Activated CD8-positive, alpha-beta T cell treated with anti-CD3 and anti-CD28 coated beads for 36 hours (primary cell): ENCODE measurements at regions not wholly inside any gene's neighbourhood (a gene's known extent, or its start where the extent isn't known, plus 50 kb on each side); places are given as distances from the start of the nearest gene placed in this dataset.

ENCODE experiments used
- ATAC-seq: fragments of 200-7000 bp; cut with Tn5 transposase; one replicate; pipeline ENCODE4 v1.10.0; 2021; ENCODE audit warnings: mild to moderate bottlenecking, moderate library complexity
- CTCF ChIA-PET: fragments of 350-600 bp; sonication (Branson Sonifier 250); formaldehyde crosslinking; loops from one replicate; lab custom pipeline; 2021; ENCODE audit warnings: antibody characterized with exemption; lab: Charles Lee
- POLR2A ChIA-PET: fragments of 350-600 bp; sonication (Branson Sonifier 250); formaldehyde crosslinking; loops from one replicate; lab custom pipeline; 2021; ENCODE audit warnings: antibody characterized with exemption; lab: Charles Lee
- DNase-seq: peaks from one replicate; pipeline ENCODE4 v3.0.0-alpha.2; 2020
- H3K27ac Mint-ChIP-seq: one replicate; pipeline ENCODE4 v1.8.0; 2021; ENCODE audit warnings: mild to moderate bottlenecking, mixed read lengths
- H3K27me3 Mint-ChIP-seq: one replicate; pipeline ENCODE4 v1.8.0; 2021; ENCODE audit warnings: mixed read lengths
- H3K36me3 Mint-ChIP-seq: one replicate; pipeline ENCODE4 v1.8.0; 2021; ENCODE audit warnings: low read depth, mixed read lengths
- H3K4me1 Mint-ChIP-seq: one replicate; pipeline ENCODE4 v1.8.0; 2021; ENCODE audit warnings: low read depth, mixed read lengths
- H3K4me3 Mint-ChIP-seq: one replicate; pipeline ENCODE4 v1.8.0; 2021; ENCODE audit warnings: mild to moderate bottlenecking, moderate library complexity, mixed read lengths
- H3K9me3 Mint-ChIP-seq: one replicate; pipeline ENCODE4 v1.8.0; 2021; ENCODE audit warnings: mixed read lengths
- intact Hi-C: fragments of 100-400 bp; cut with micrococcal nuclease; formaldehyde crosslinking; loops from one replicate; pipeline ENCODE4 v1.10.0; 2022
- TF ChIP-seq, protein P1 (sequence below): fragments of 200-600 bp; IDR thresholded peaks from one replicate; pipeline ENCODE4 v1.8.0; 2022; ENCODE audit warnings: antibody characterized with exemption, mild to moderate bottlenecking

DNA sequence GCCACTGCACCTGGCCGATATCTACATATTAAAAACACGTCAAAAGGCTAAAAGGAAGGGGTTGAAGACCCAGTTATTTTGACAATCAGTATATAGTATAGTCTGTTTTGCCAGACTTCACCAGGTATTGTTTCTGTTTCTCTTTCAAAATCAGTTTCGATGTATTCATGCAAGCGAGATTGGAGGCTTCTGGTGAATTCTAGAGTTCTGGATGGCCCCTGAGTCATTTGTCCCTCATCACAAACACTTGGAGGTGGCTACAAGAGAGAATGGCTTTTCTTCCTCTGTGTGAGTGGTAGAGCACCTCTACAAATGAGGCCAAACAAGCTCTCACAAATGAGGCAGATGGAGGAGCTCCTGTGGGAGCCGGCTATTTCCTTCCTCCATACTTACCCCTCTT, 68.6 kb upstream of the ADGRG2 start:
- intact Hi-C loops = no loop called here
- ChIA-PET CTCF (no interaction called here), POLR2A (no interaction called here)
- Mint-ChIP-seq H3K27ac (no peak overlapping the region), H3K9me3 (peaks cover 3% of the 10 kb centered on the region), H3K27me3 (peaks cover 2% of the 10 kb centered on the region), H3K4me3 (no peak overlapping the region), H3K4me1 (no peaks in the 10 kb centered on the region), H3K36me3 (no peaks in the 10 kb centered on the region)
- TF ChIP-seq, protein P1, sequence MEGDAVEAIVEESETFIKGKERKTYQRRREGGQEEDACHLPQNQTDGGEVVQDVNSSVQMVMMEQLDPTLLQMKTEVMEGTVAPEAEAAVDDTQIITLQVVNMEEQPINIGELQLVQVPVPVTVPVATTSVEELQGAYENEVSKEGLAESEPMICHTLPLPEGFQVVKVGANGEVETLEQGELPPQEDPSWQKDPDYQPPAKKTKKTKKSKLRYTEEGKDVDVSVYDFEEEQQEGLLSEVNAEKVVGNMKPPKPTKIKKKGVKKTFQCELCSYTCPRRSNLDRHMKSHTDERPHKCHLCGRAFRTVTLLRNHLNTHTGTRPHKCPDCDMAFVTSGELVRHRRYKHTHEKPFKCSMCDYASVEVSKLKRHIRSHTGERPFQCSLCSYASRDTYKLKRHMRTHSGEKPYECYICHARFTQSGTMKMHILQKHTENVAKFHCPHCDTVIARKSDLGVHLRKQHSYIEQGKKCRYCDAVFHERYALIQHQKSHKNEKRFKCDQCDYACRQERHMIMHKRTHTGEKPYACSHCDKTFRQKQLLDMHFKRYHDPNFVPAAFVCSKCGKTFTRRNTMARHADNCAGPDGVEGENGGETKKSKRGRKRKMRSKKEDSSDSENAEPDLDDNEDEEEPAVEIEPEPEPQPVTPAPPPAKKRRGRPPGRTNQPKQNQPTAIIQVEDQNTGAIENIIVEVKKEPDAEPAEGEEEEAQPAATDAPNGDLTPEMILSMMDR = no peak
- DNase-seq = no peak
- ATAC-seq = no peak

- CTCF ChIA-PET = no interaction called here
- no peak for DNase-seq
These were observed 71.3 kb upstream of the ADGRG2 start for GRCh38 chrX:19193565-19193964.

GRCh38 chrX:19194285-19195242, 72.3 kb upstream of the ADGRG2 start:
- ATAC-seq = peak; percentile 13
- no peaks in the 10 kb centered on the region for H3K4me1 Mint-ChIP-seq
- H3K27me3 Mint-ChIP-seq = peaks cover 2% of the 10 kb centered on the region
- TF ChIP-seq, protein P1 = no peak
- H3K9me3 Mint-ChIP-seq = peaks cover 3% of the 10 kb centered on the region
- H3K4me3 Mint-ChIP-seq = no peak overlapping the region
- ChIA-PET POLR2A (no interaction called here), CTCF (interaction anchor here (0.6 kb wide), 1 partner anchor 174 kb away, joined by 3 read pairs; no protein-coding TSS in a partner anchor)
- peak; percentile 5 for DNase-seq
- H3K36me3 Mint-ChIP-seq = no peaks in the 10 kb centered on the region
- intact Hi-C loops = no loop called here
- no peak overlapping the region for H3K27ac Mint-ChIP-seq

More at GRCh38 chrX:19193565-19193964, 71.3 kb upstream of the ADGRG2 start:
- H3K27me3 Mint-ChIP-seq = peaks cover 2% of the 10 kb centered on the region
- no peaks in the 10 kb centered on the region for H3K36me3 Mint-ChIP-seq
- no peak for ATAC-seq
- H3K9me3 Mint-ChIP-seq = peaks cover 3% of the 10 kb centered on the region
- intact Hi-C loops = no loop called here
- no peak overlapping the region for H3K4me3 Mint-ChIP-seq
- TF ChIP-seq, protein P1 = no peak
- no peaks in the 10 kb centered on the region for H3K4me1 Mint-ChIP-seq
- POLR2A ChIA-PET = no interaction called here
- no peak overlapping the region for H3K27ac Mint-ChIP-seq

DNA sequence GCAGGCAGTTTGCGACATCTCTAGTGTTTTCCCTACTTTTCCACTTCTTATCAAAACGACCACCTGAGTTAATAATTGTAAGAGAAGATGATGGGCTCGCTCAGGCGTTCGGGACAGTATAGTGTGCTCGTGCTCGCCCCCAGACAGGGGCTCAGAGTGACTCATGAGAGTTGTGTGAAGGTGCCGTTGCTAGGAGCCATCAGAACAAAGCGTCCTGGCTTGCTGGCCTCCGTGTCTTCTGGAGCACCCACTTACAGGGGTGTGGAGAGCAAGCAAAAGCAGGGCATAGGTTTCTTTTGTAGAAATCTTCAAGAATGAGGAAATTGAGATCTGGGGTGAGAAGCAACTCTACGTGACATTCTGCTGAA, 73.0 kb upstream of the ADGRG2 start:
- peaks cover 3% of the 10 kb centered on the region for H3K9me3 Mint-ChIP-seq
- POLR2A ChIA-PET = no interaction called here
- ATAC-seq (no peak), DNase-seq (no peak)
- CTCF ChIA-PET = no interaction called here
- H3K27me3 Mint-ChIP-seq = peaks cover 4% of the 10 kb centered on the region
- intact Hi-C loops = no loop called here
- no peaks in the 10 kb centered on the region for H3K4me1 Mint-ChIP-seq
- no peak overlapping the region for H3K27ac Mint-ChIP-seq
- TF ChIP-seq, protein P1 = no peak
- H3K36me3 Mint-ChIP-seq = no peaks in the 10 kb centered on the region
- no peak overlapping the region for H3K4me3 Mint-ChIP-seq

GRCh38 chrX:19198473-19198872, 76.2 kb upstream of the ADGRG2 start:
- peaks cover 2% of the 10 kb centered on the region for H3K27me3 Mint-ChIP-seq
- TF ChIP-seq, protein P1 = no peak
- CTCF ChIA-PET = no interaction called here
- no peak for ATAC-seq
- DNase-seq = no peak
- no peaks in the 10 kb centered on the region for H3K36me3 Mint-ChIP-seq
- no peak overlapping the region for H3K27ac Mint-ChIP-seq
- POLR2A ChIA-PET = no interaction called here
- no peak overlapping the region for H3K4me3 Mint-ChIP-seq
- H3K9me3 Mint-ChIP-seq = no peaks in the 10 kb centered on the region
- no peaks in the 10 kb centered on the region for H3K4me1 Mint-ChIP-seq
- intact Hi-C loops = no loop called here
